H1 (cell line): ENCODE measurements at regions not wholly inside any gene's neighbourhood (a gene's known extent, or its start where the extent isn't known, plus 50 kb on each side); places are given as distances from the start of the nearest gene placed in this dataset.

Experiments used
- CTCF ChIA-PET: fragments of 300-600 bp; sonication (Branson Sonifier 250); formaldehyde crosslinking; loops from one replicate; lab custom pipeline; 2021; ENCODE audit not compliant: partially characterized antibody; lab: Charles Lee
- POLR2A ChIA-PET: fragments of 300-600 bp; sonication (Branson Sonifier 250); formaldehyde crosslinking; loops from one replicate; lab custom pipeline; 2021; ENCODE audit warnings: inconsistent platforms; ENCODE audit not compliant: partially characterized antibody; lab: Charles Lee
- DNase-seq, 2 experiments: peaks; one replicate each; pipeline versions ENCODE4 v3.0.0 to v3.0.0-alpha.2; 2010 to 2022; ENCODE audit warnings: low spot score in 2 of 2, low read depth in 1 of 2, mixed read lengths in 1 of 2
- FAIRE-seq: peaks from 2 replicates; lab custom pipeline; 2011; peaks lifted over from hg19 to GRCh38; lab: Jason Lieb, UNC
- H2AFZ ChIP-seq: 2 replicates; pipeline ENCODE4 v1.8.1; 2012; ENCODE audit warnings: low read length, inconsistent platforms
- H2AK5ac ChIP-seq: 2 replicates; pipeline ENCODE4 v1.6.1; 2013; ENCODE audit warnings: low read depth, low read length
- H2BK120ac ChIP-seq: replicated peaks from 2 replicates; pipeline ENCODE3; 2013; ENCODE audit warnings: low read depth, low read length, inconsistent platforms
- H2BK12ac ChIP-seq: 2 replicates; pipeline ENCODE4 v1.6.1; 2013; ENCODE audit warnings: low read depth, low read length
- H2BK15ac ChIP-seq: 2 replicates; pipeline ENCODE4 v1.6.1; 2013; ENCODE audit warnings: low read length
- H2BK20ac ChIP-seq: 2 replicates; pipeline ENCODE4 v1.6.1; 2013; ENCODE audit warnings: low read length
- H2BK5ac ChIP-seq: 2 replicates; pipeline ENCODE4 v1.6.1; 2013; ENCODE audit warnings: low read depth, low read length
- H3K14ac ChIP-seq: 2 replicates; pipeline ENCODE4 v1.6.1; 2013; ENCODE audit warnings: inconsistent platforms; ENCODE audit not compliant: insufficient read length
- H3K18ac ChIP-seq: 2 replicates; pipeline ENCODE4 v1.6.1; 2013; ENCODE audit warnings: low read length; ENCODE audit errors: extremely low read depth
- H3K23ac ChIP-seq: 2 replicates; pipeline ENCODE4 v1.6.1; 2013; ENCODE audit warnings: inconsistent platforms; ENCODE audit not compliant: insufficient read length
- H3K23me2 ChIP-seq: 2 replicates; pipeline ENCODE4 v1.6.1; 2013; ENCODE audit warnings: low read depth, low read length
- H3K27ac ChIP-seq: 2 replicates; pipeline ENCODE4 v1.6.1; 2011; ENCODE audit warnings: low read depth, low read length, inconsistent platforms
- H3K27me3 ChIP-seq, 4 experiments: replicated peaks in 1 of 4; 1 replicate in 1 of 4; 2 replicates in 3 of 4; pipeline versions ENCODE4 v1.6.1 to v1.8.1; 2011 to 2013; ENCODE audit warnings: low read length in 3 of 4, mild to moderate bottlenecking in 3 of 4, inconsistent platforms in 2 of 4, mixed read lengths in 2 of 4, moderate library complexity in 1 of 4; ENCODE audit not compliant: control insufficient read depth in 3 of 4, insufficient read depth in 3 of 4; ENCODE audit errors: extremely low read depth in 1 of 4
- H3K36me3 ChIP-seq, 4 experiments: 2 replicates each; pipeline versions ENCODE4 v1.6.1 to v1.8.1; 2011 to 2013; ENCODE audit warnings: mild to moderate bottlenecking in 4 of 4, low read length in 3 of 4, moderate library complexity in 2 of 4, control low read depth in 1 of 4, inconsistent platforms in 1 of 4; ENCODE audit not compliant: insufficient read depth in 4 of 4, control insufficient read depth in 2 of 4
- H3K4ac ChIP-seq: replicated peaks from 2 replicates; pipeline ENCODE3; 2013; ENCODE audit warnings: low read length, low read depth, mixed read lengths, inconsistent platforms; ENCODE audit not compliant: insufficient read length
- H3K4me1 ChIP-seq, 4 experiments: replicated peaks in 1 of 4; 1 replicate in 1 of 4; 2 replicates in 3 of 4; pipeline versions ENCODE4 v1.6.1 to v1.8.1; 2011 to 2013; ENCODE audit warnings: low read length in 3 of 4, inconsistent platforms in 2 of 4, mixed read lengths in 1 of 4; ENCODE audit not compliant: insufficient read depth in 4 of 4, control insufficient read depth in 3 of 4
- H3K4me2 ChIP-seq, 2 experiments: 2 replicates each; pipeline versions ENCODE4 v1.6.1 to v1.8.1; 2011 to 2013; ENCODE audit warnings: low read depth in 2 of 2, low read length in 2 of 2, control low read depth in 1 of 2, inconsistent platforms in 1 of 2, mild to moderate bottlenecking in 1 of 2; ENCODE audit not compliant: insufficient read depth in 1 of 2
- H3K4me3 ChIP-seq, 4 experiments: fragments of 200-600, 300-600 bp in 1 of 4; sonication (generic), shearing (Covaris generic), sonication (Bioruptor Twin) in 1 of 4; 2 replicates each; pipeline versions ENCODE4 v1.5.1 to v1.8.1; 2011 to 2016; ENCODE audit warnings: low read length in 4 of 4, low read depth in 3 of 4, control low read depth in 2 of 4, inconsistent platforms in 2 of 4, mild to moderate bottlenecking in 2 of 4, mixed read lengths in 1 of 4, moderate library complexity in 1 of 4; ENCODE audit not compliant: insufficient read depth in 2 of 4; ENCODE audit errors: extremely low read depth in 1 of 4
- H3K56ac ChIP-seq: replicated peaks from 2 replicates; pipeline ENCODE3; 2013; ENCODE audit warnings: low read depth, mild to moderate bottlenecking, mixed read lengths, low read length, inconsistent platforms; ENCODE audit not compliant: insufficient read length
- H3K79me1 ChIP-seq: 2 replicates; pipeline ENCODE4 v1.6.1; 2013; ENCODE audit warnings: low read depth, low read length, control low read depth
- H3K79me2 ChIP-seq, 2 experiments: 2 replicates each; pipeline versions ENCODE4 v1.6.1 to v1.8.1; 2012 to 2013; ENCODE audit warnings: low read length in 2 of 2, mild to moderate bottlenecking in 2 of 2, inconsistent platforms in 1 of 2; ENCODE audit not compliant: insufficient read depth in 2 of 2, control insufficient read depth in 1 of 2
- H3K9ac ChIP-seq, 4 experiments: replicated peaks in 1 of 4; 1 replicate in 1 of 4; 2 replicates in 3 of 4; pipeline versions ENCODE4 v1.6.1 to v1.8.1; 2011 to 2013; ENCODE audit warnings: low read depth in 3 of 4, low read length in 3 of 4, control low read depth in 2 of 4, mild to moderate bottlenecking in 2 of 4, moderate library complexity in 2 of 4, inconsistent platforms in 1 of 4; ENCODE audit errors: extremely low read depth in 1 of 4
- H3K9me3 ChIP-seq, 2 experiments: 2 replicates each; pipeline versions ENCODE4 v1.6.1 to v1.8.1; 2012 to 2013; ENCODE audit warnings: mild to moderate bottlenecking in 2 of 2, moderate library complexity in 2 of 2, control low read depth in 1 of 2, inconsistent platforms in 1 of 2, low read depth in 1 of 2, low read length in 1 of 2, mixed read lengths in 1 of 2; ENCODE audit not compliant: insufficient read depth in 2 of 2
- H4K20me1 ChIP-seq, 2 experiments: replicated peaks in 1 of 2; 2 replicates each; pipeline versions ENCODE3 to v1.8.1; 2011 to 2013; ENCODE audit warnings: inconsistent platforms in 2 of 2, low read length in 2 of 2, mild to moderate bottlenecking in 1 of 2; ENCODE audit not compliant: insufficient read depth in 2 of 2, control insufficient read depth in 1 of 2
- H4K5ac ChIP-seq: 2 replicates; pipeline ENCODE4 v1.6.1; 2013; ENCODE audit warnings: low read length, low read depth, mixed read lengths, inconsistent platforms; ENCODE audit not compliant: insufficient read length
- H4K8ac ChIP-seq: 2 replicates; pipeline ENCODE4 v1.8.0; 2013; ENCODE audit warnings: mild to moderate bottlenecking, moderate library complexity, low read length, inconsistent platforms; ENCODE audit not compliant: insufficient read depth; ENCODE audit errors: extremely low read depth
- H4K91ac ChIP-seq: replicated peaks from 2 replicates; pipeline ENCODE3; 2013; ENCODE audit warnings: low read length, mixed read lengths, inconsistent platforms; ENCODE audit not compliant: insufficient read length
- BRCA1 ChIP-seq: IDR thresholded peaks from 2 replicates; pipeline ENCODE4 v1.6.1; 2012; ENCODE audit warnings: low read depth, low read length, improper control_type of control experiment
- CTBP2 ChIP-seq: IDR thresholded peaks from 2 replicates; pipeline ENCODE4 v1.7.0; 2011; ENCODE audit warnings: borderline replicate concordance, mild to moderate bottlenecking, moderate library complexity, mixed read lengths, low read length; ENCODE audit not compliant: insufficient read depth, insufficient read length
- CTCF ChIP-seq, 3 experiments: IDR thresholded peaks; 1 replicate in 2 of 3; 2 replicates in 1 of 3; pipeline versions ENCODE4 v1.5.1 to v1.6.1; 2011; ENCODE audit warnings: low read length in 3 of 3, mild to moderate bottlenecking in 3 of 3, inconsistent platforms in 2 of 3, low read depth in 1 of 3, moderate library complexity in 1 of 3; ENCODE audit not compliant: insufficient read depth in 1 of 3; ENCODE audit errors: control extremely low read depth in 1 of 3
- JUND ChIP-seq: IDR thresholded peaks from 2 replicates; pipeline ENCODE4 v1.6.1; 2011; ENCODE audit warnings: mild to moderate bottlenecking, improper control_type of control experiment, low read length
- POLR2AphosphoS5 ChIP-seq: IDR thresholded peaks from 2 replicates; pipeline ENCODE4 v1.6.1; 2011; ENCODE audit warnings: low read depth, low read length
- SP1 ChIP-seq: IDR thresholded peaks from 2 replicates; pipeline ENCODE4 v1.6.1; 2011; ENCODE audit warnings: low read depth, low read length
- TAF7 ChIP-seq: optimal IDR thresholded peaks from 2 replicates; pipeline ENCODE3; 2011; ENCODE audit warnings: low read depth, mild to moderate bottlenecking, inconsistent platforms, low read length, moderate library complexity, borderline replicate concordance
- whole genome bisulfite sequencing, 2 experiments: shearing (Covaris generic) in 1 of 2; methylation state at CpG; one replicate each; pipeline versions ENCODE4 v1.1.6 to v1.1.7; 2013 to 2015; ENCODE audit warnings: low lambda C conversion rate in 2 of 2, mixed read lengths in 2 of 2, inconsistent platforms in 1 of 2, low coverage in 1 of 2, missing lambda C conversion rate in 1 of 2; ENCODE audit not compliant: insufficient replicate concordance in 2 of 2, insufficient coverage in 1 of 2, insufficient read length in 1 of 2; ENCODE audit errors: extremely low coverage in 1 of 2, missing lambda C conversion rate in 1 of 2; 5-methylcytosine and 5-hydroxymethylcytosine counted together

- Histone ChIP-seq H2BK15ac (no peak overlapping the region), H3K79me2 (no peaks in the 10 kb centered on the region), H3K18ac (no peak overlapping the region), H3K4me1 (peaks cover 0 to 5% (median 2%) of the 10 kb centered on the region in 4 experiments; a peak in 2 of 7 replicates), H3K4me3 (no peak overlapping the region), H4K20me1 (no peaks in the 10 kb centered on the region), H2AFZ (no peak overlapping the region), H3K27me3 (no peaks in the 10 kb centered on the region), H3K56ac (no peak overlapping the region), H2BK12ac (no peak overlapping the region), H3K9ac (no peak overlapping the region), H2BK20ac (no peak overlapping the region), H3K23ac (no peak overlapping the region), H3K23me2 (no peaks in the 10 kb centered on the region), H3K36me3 (no peaks in the 10 kb centered on the region), H4K91ac (no peak overlapping the region), H2BK5ac (no peak overlapping the region), H4K8ac (no peak overlapping the region), H3K27ac (no peak overlapping the region), H3K9me3 (no peaks in the 10 kb centered on the region), H3K79me1 (no peaks in the 10 kb centered on the region), H3K14ac (no peak overlapping the region), H2AK5ac (no peak overlapping the region), H2BK120ac (no peak overlapping the region), H3K4ac (no peak overlapping the region), H3K4me2 (no peak overlapping the region), H4K5ac (no peak overlapping the region)
- FAIRE-seq: no peak
- ChIA-PET CTCF (no interaction called here), POLR2A (no interaction called here)
- TF ChIP-seq SP1: no peak
- TF ChIP-seq BRCA1: no peak
- TF ChIP-seq CTCF (IDR thresholded peaks at IDR 0.05; ENCODE audit: control extremely low read depth in 1 of 3, insufficient read depth in 1 of 3, low read depth in 1 of 3, low read length in 3 of 3): no peak
- no peak for TF ChIP-seq TAF7
- no peak for TF ChIP-seq CTBP2
- no peak for TF ChIP-seq POLR2AphosphoS5
- TF ChIP-seq JUND: no peak
- 79% methylated on average over 3 of the region's 3 CpGs; no CpG with 5 or more reads in 1 of the 2 experiments for WGBS, 2 experiments
- DNase-seq: no peak
Observed at GRCh38 chr6:113031591-113032238, 684.6 kb downstream of the RFPL4B start.
